Amniotic stem cell (primary cell): ENCODE measurements at regions not wholly inside any gene's neighbourhood (a gene's known extent, or its start where the extent isn't known, plus 50 kb on each side); places are given as distances from the start of the nearest gene placed in this dataset.

Experiments used
- DNase-seq: peaks from one replicate; lab custom pipeline; 2025; lab: John Stamatoyannopoulos, UW

DNA sequence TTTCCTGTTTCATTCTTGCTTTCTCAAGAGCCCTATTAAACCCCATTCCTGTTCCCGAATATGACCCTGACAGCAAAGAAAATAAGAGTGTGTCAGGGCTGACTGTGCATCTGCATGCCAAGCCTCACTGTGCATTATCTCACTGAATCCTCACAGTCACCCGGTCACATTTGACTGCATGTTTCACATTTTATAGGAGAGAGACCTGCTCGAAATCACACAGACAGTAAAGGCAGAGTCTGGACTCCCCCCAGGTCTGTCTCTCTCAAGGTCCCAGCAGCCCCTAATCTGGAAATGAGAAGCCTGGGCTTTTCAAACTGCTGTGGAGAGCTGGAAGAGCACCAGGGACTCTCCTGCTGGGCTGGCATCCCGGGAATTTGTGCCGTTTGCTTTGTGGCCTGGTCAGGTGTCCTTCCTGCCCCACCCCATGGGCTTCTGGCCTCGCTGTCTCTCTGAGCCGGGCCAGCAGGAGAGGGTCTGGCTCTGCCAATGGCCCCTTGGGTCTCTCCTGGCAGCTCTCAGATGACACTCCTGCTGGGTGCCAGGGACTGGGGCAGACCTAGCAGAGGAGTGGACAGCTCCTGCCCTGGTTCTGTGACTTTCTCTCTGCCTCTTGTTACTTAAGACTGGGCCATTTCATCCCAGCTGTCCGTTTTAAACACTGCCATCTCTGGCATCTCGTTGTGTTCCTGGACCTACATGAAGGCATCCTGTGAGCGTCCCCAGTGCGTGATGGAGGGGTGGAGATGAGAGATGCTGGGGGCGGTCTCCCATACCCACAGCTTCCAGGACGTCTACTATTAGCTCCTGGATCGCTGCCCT is 173.6 kb downstream of the ARHGAP12 start:
- no peak for DNase-seq

GRCh38 chr10:31753681-31754080 is 174.9 kb downstream of the ARHGAP12 start:
- no peak for DNase-seq

DNA sequence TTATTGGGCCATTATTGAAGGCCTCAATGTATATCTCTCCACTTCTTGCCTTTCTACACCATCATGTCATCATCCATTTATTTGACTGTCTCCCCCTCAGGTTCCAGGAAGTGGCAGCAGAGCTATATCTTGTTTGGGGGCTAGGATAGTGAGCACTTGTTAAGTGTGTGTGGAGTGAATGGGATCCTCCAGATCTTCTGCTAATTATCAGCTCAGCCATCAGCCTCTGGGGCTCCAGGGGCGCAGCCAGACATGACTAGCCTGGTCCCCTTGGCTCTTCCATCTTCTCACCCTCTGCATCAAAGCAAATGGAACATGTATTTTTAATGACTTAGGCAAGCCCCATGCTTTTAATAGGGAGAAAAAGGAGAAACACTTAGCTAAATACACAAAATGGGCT is 176.5 kb downstream of the ARHGAP12 start:
- no peak for DNase-seq

DNA sequence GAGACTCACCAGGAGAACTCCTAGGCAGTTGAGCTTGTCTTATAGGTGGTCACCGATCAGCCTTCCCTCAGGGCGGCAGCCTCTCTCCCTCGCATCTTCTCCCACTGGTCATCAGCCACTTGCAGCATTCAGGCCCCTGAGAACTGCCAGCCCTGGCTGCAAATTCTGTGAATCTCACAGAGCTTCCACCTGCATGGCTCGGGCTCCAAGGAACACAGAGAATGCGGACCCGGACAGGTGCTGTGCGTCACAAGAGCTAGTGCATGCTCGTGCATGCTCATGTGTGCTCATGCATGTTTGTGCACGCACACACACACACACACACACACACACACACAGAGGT is 176.9 kb downstream of the ARHGAP12 start:
- DNase-seq: no peak

GRCh38 chr10:31751051-31751737 is 177.4 kb downstream of the ARHGAP12 start:
- DNase-seq: no peak

GRCh38 chr10:31749981-31750840 is 178.4 kb downstream of the ARHGAP12 start:
- no peak for DNase-seq

DNA sequence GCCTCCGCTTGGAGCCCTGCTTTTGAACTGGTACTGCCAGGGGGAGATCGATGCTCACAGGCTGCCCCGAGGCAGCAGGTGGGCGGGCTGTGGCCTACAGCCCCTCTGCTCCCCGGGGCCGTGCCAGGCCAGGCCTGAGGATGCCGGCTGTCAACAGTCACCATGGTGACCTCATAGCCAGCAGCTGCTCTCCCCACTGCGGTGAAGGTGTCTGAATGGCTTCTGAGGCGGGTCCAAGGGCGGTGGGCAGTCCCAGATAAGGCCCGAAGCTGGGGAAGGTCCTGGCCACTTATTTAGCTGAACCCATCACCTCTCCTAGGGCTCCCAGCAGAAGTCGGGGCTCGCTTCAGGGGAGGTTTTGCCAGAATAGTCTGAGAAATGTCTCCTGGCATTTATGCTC is 179.3 kb downstream of the ARHGAP12 start:
- DNase-seq: no peak

GRCh38 chr10:31745612-31746376 is 182.8 kb downstream of the ARHGAP12 start:
- peak; percentile 72 for DNase-seq

DNA sequence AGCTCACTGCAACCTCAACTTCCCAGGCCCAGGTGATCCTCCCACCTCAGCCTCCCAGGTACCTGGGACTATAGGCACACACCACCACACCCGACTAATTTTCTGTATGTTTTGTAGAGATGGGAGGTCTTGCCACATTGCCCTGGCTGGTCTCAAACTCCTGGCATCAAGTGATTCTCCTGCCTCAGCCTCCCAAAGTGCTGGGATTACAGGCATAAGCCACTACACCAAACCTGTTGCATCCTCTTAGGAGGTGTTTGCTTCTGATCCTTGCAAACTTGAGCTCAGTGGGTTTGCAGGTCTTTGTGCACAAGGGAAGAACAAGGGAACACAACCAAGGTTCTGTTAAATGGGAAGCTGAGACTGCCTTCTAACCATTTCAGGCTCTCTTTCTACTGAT is 184.6 kb downstream of the ARHGAP12 start:
- DNase-seq: no peak

GRCh38 chr10:31742255-31742654 is 186.4 kb downstream of the ARHGAP12 start:
- DNase-seq: no peak

DNA sequence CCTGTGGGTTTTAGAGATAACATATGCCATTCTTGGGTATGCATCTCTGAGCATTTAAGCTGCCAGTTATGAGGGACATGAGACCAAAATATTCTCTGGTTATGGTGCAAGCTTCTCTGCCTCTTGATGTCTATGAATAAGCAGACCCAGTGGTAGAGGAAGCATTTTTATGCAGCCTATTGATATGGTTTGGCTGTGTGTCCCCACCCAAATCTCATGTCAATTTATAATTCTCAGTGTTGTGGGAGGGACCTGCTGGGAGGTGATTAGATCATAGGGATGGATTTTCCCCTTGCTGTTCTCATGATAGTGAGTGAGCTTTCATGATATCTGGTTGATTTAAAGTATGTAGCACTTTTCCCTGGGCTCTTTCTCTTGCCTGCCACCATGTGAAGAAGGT is 187.2 kb downstream of the ARHGAP12 start:
- DNase-seq: no peak

DNA sequence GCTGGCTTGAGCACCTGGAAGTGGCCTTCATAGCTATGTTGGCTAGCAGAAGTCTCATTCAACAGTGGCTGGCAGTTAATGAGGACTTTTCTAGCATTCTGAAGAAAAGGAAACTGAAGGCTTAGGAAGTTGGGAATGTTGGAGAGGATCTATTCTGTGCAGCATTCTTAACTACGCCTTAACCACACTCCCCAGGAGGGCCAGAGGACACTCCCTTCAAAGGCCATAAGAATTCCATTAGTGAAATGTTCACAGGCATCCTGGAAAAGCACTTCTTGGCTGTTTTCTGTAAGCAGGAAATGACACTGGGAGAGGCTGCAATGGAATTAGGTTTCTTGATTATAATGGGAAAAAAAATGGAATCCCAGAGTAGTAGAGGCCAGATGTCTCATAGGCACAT is 188.9 kb downstream of the ARHGAP12 start:
- no peak for DNase-seq

GRCh38 chr10:31739146-31739545 is 189.5 kb downstream of the ARHGAP12 start:
- no peak for DNase-seq

- no peak for DNase-seq
Observed at GRCh38 chr10:31731711-31732110, 196.9 kb downstream of the ARHGAP12 start.

DNA sequence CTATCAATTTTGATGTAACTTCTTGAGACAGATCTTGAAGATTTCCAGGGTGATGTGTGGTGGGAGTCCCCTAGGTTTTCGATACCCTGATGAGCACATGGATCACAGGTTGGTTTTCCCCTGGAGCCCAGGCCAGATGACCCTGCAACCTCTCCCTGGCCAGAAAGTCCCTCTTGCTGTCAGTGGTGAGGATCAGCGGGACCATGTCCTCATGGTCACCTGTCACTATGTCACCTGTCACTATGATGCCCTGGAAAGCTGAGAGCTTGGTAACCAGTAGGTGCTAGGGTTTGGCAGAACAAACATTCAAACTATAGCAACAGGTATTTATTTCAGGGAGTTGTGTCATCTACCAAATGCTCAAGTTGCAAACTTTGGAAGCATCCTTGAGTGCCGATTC is 197.9 kb downstream of the ARHGAP12 start:
- DNase-seq: no peak

- no peak for DNase-seq
Observed at GRCh38 chr10:31728698-31729224, 199.9 kb downstream of the ARHGAP12 start.

- DNase-seq: no peak
Observed at GRCh38 chr10:31725436-31725835, 203.2 kb downstream of the ARHGAP12 start.

DNA sequence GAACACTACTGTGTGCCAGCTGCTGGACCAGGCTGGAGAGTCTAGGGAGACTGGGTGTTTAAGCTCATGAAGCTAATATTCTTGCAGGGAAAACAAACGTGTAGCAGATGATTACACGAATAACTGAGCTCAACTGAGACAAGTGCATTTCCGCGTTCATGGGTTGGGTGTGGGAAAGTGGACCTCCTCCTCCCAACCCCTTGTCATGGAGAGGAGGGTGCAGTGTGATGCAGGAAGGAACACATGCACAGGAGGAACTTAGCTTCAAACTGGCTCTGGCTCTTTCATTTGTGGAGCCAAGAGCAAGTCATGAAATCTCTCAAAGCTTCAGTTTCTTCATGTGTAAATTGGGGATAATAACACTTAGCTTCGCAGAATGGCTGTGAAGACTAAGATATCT is 204.3 kb downstream of the ARHGAP12 start:
- no peak for DNase-seq

GRCh38 chr10:31723106-31723750 is 205.4 kb downstream of the ARHGAP12 start:
- DNase-seq: no peak

DNA sequence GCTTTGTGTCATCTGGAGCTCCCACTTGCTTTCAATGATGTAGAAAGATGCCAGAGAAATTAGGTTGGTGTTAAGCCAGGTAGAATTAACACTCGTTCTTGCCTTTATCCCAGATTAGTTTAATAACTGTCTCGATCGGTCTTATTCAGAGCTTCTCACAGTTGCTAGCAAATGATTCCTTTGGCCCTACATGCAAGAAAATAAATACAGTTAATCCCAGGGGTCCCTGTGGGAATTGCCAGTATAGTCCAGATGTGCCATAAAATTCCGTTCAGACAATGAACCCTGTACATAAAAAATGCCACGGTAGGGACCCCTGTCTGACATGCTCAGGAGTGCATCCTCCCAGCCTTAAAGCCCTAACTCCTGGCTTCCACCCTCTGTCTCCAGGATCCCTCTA is 207.5 kb downstream of the ARHGAP12 start:
- no peak for DNase-seq

- DNase-seq: no peak
Observed at GRCh38 chr10:31720546-31720945, 208.1 kb downstream of the ARHGAP12 start.
